ENCODE measurements at regions not wholly inside any gene's neighbourhood (a gene's known extent, or its start where the extent isn't known, plus 50 kb on each side); places are given as distances from the start of the nearest gene placed in this dataset.

GRCh38 chr6:1510239-1510638, 99.5 kb upstream of the FOXC1 start:
- TF ChIP-seq, protein P1, sequence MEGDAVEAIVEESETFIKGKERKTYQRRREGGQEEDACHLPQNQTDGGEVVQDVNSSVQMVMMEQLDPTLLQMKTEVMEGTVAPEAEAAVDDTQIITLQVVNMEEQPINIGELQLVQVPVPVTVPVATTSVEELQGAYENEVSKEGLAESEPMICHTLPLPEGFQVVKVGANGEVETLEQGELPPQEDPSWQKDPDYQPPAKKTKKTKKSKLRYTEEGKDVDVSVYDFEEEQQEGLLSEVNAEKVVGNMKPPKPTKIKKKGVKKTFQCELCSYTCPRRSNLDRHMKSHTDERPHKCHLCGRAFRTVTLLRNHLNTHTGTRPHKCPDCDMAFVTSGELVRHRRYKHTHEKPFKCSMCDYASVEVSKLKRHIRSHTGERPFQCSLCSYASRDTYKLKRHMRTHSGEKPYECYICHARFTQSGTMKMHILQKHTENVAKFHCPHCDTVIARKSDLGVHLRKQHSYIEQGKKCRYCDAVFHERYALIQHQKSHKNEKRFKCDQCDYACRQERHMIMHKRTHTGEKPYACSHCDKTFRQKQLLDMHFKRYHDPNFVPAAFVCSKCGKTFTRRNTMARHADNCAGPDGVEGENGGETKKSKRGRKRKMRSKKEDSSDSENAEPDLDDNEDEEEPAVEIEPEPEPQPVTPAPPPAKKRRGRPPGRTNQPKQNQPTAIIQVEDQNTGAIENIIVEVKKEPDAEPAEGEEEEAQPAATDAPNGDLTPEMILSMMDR (IDR thresholded peaks at IDR 0.05; ENCODE audit: low read length), result no peak
- no peak for TF ChIP-seq EZH2 (optimal IDR thresholded peaks at IDR 0.05; ENCODE audit: low read depth, low read length)
- TF ChIP-seq EZH2phosphoT487 (IDR thresholded peaks at IDR 0.05; ENCODE audit: low read length), result no peak
